RWPE1 (cell line): ENCODE measurements at regions not wholly inside any gene's neighbourhood (a gene's known extent, or its start where the extent isn't known, plus 50 kb on each side); places are given as distances from the start of the nearest gene placed in this dataset.

ENCODE experiments used
- CTCF ChIA-PET: fragments of 350-600 bp; sonication (Branson Sonifier 250); formaldehyde crosslinking; extraction: SDS; loops from one replicate; lab custom pipeline; 2021; lab: Yijun Ruan, JAX
- POLR2A ChIA-PET: fragments of 400-600 bp; formaldehyde crosslinking; extraction: SDS; loops from one replicate; lab custom pipeline; 2020; ENCODE audit warnings: antibody characterized with exemption; ENCODE audit not compliant: low non-redundant PET; lab: Yijun Ruan, JAX
- DNase-seq: peaks from one replicate; pipeline ENCODE4 v3.0.0; 2012; ENCODE audit warnings: low spot score
- H3K27ac ChIP-seq: fragments of 450-650 bp; 2 replicates; pipeline ENCODE4 v1.5.1; 2017
- TF ChIP-seq, protein P1 (sequence below): fragments of 450-650 bp; conservative IDR thresholded peaks from 2 replicates; pipeline ENCODE4 v1.5.1; 2017; ENCODE audit warnings: low read depth, mild to moderate bottlenecking

DNA sequence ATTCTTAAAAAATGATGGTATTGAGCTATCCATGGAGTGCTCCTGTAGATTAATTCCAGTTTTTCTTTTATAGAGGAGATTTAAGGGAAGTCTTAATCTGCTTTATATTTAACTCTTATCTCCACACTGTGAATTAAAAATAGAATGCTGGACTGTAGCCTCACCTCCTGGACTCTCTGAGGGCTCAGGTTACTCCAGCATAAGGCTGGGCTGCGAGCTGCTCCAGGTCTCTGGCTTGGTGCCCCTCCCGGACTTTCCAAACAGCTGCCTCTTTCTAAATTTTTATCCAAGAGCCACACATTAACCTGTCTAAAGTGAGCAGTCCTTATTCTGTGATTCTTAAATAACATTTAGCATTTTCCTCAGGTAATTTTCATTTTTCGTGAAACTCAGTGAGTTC lies 218.7 kb upstream of the JADE1 start:
- no peak for DNase-seq
- no peak overlapping the region for H3K27ac ChIP-seq
- TF ChIP-seq, protein P1, sequence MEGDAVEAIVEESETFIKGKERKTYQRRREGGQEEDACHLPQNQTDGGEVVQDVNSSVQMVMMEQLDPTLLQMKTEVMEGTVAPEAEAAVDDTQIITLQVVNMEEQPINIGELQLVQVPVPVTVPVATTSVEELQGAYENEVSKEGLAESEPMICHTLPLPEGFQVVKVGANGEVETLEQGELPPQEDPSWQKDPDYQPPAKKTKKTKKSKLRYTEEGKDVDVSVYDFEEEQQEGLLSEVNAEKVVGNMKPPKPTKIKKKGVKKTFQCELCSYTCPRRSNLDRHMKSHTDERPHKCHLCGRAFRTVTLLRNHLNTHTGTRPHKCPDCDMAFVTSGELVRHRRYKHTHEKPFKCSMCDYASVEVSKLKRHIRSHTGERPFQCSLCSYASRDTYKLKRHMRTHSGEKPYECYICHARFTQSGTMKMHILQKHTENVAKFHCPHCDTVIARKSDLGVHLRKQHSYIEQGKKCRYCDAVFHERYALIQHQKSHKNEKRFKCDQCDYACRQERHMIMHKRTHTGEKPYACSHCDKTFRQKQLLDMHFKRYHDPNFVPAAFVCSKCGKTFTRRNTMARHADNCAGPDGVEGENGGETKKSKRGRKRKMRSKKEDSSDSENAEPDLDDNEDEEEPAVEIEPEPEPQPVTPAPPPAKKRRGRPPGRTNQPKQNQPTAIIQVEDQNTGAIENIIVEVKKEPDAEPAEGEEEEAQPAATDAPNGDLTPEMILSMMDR: no peak
- POLR2A ChIA-PET: no interaction called here
- CTCF ChIA-PET: interaction anchor here (0.6 kb wide), 1 partner anchor 784 kb away, joined by 3 read pairs; no protein-coding TSS in a partner anchor

DNA sequence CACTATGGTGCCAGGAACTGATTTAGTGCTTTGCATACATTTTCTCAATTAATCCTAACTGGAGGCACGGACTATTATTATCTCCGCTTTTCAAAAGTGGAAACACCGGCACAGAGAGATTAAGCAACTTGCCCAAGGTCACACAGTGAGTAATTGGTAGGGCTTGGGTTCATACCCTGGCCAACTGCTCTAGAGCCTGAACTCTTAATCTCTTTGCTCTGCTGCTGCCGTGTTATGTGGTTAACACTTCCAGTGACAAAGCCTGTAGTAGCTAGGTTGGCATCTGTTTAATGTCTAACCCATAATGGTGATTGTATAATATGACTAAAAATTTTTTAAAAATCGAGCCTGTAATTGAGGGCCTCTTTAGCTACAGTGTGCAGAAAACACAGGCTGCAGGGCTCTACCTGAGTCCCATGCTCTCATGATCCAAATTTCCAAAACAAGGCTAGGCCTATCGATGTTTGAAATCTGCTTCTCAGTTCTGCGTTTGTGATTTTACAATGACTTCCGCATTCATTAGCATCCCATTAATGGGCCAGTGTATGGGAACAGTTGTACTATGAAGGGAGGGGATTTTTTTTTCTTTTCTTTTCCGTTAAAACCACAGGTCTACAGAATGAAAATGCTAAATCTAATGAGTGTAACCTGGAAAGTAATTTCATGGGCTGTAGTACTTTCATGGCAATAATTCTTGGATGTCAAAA lies 219.3 kb upstream of the JADE1 start:
- TF ChIP-seq, protein P1: no peak
- H3K27ac ChIP-seq: no peak overlapping the region
- DNase-seq: no peak
- ChIA-PET CTCF (no interaction called here), POLR2A (no interaction called here)

DNA sequence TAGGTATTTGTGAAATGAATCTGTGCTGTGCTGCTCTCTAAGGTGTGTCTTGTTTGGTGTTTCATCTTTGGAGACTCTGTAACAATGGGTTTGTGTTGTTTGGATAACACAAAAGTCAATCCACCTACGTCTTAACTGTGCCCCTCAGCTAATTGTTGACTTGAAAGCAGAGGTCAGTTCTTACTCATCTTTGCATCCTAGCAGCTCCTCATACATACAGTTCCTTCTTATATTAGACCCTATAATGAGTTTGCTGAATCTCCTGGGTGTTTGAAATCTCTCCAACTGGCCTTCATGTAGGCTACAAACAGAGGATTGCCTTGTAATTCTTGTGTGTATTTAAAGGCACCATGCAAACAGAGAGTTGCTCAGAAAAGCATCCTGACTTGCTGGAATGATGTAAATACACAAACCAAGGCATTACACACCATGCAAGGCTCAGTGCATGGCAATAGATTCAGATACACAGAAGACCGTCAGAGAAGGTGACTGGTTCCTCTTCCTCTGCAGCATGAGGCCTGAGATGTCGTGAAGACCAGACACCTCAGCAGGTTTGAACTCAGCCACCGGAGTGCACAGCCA lies 220.0 kb upstream of the JADE1 start:
- DNase-seq: no peak
- ChIA-PET CTCF (no interaction called here), POLR2A (no interaction called here)
- no peak overlapping the region for H3K27ac ChIP-seq
- TF ChIP-seq, protein P1: no peak

DNA sequence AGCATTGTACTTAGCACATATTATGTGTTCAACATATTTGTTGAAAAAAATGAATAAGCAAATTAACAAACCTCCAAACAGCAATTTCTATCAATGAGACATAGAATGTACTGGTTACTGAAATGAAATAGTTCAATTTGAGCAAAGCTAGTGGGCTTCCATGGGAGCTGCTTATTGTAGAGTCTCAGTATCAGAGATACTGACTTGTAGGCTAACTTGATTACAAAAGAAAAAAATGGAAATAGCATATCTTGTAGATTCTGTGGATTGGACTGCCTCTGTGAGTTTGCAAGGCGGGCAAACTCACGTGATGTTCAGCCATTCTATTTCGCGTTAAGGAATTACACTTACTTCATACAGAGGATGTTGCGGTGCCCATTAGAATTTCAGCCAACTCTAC lies 222.1 kb upstream of the JADE1 start:
- DNase-seq: no peak
- H3K27ac ChIP-seq: no peak overlapping the region
- POLR2A ChIA-PET: no interaction called here
- CTCF ChIA-PET: interaction anchor here (0.6 kb wide), 1 partner anchor 12 kb away, joined by 3 read pairs; no protein-coding TSS in a partner anchor
- TF ChIP-seq, protein P1: no peak

DNA sequence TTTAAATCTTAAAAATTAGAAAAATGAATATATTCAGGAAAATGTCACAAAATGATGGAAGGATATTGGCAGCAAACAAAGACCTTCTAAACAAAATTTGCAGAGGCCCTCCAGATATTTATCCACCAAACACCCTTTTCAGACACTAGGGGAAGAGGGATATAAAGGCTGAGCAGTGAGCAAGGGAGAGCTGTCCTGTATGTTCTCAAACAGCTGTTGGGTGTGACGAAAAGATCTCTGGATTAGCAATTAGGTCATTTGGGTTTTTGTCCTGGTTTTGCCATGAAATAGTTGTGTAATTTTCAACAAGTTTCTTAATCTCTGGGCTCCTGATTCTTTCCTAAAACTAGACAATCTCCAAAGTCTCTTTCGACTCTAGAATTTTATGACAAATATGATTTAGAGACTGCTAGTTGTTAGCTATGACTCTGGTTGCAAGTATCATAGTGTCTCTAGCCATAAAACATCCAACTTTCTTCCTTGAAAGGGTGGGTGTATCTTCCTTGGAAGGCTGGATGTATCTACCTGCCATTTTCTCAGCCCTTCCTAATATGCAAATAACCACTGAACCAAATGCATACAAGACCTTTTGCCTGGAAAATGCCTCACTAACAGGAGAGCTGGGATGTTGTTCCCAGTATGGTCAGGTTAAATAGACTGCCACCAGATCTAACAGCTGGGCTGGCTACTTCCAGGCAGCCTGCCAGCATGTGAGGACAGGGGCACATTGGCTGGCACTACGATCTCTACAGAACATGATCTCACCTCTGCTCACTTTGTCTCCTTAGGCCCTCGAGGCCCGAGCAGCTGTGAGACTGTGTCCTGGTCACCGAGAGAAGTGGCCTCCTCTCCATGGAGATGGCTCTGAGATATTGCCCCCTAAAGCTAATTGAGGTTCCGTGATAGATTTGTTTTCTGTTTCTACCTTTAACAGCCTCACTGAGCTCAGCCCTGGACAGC lies 225.5 kb upstream of the JADE1 start:
- ChIA-PET CTCF (no interaction called here), POLR2A (no interaction called here)
- no peak for DNase-seq
- no peak overlapping the region for H3K27ac ChIP-seq
- TF ChIP-seq, protein P1: no peak

DNA sequence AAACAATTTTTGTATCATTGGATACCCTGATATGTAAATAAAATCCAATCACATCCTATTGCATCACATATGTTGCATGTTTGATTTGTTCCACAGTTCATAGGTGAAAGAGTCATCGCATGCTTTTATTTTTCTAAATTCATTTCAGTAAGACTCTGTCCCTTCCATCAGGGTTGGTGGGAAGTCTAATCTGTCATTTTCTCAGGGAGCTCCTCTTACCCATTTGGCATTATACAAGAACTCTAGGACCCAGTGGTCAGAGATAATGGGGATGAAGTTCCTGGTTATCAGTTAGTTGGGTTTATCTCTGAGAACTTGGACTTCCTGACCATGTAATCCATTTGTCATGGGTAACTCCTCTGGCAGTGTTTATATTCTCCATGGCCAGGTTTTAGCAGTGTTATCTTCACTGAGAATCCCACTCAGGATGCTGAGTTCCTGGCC lies 227.1 kb upstream of the JADE1 start:
- CTCF ChIA-PET: no interaction called here
- no peak for DNase-seq
- TF ChIP-seq, protein P1: no peak
- no peak overlapping the region for H3K27ac ChIP-seq
- POLR2A ChIA-PET: no interaction called here
